H9 (cell line): ENCODE measurements at regions not wholly inside any gene's neighbourhood (a gene's known extent, or its start where the extent isn't known, plus 50 kb on each side); places are given as distances from the start of the nearest gene placed in this dataset.
"Not testable (repeated sequence)": the region's sequence is repeated elsewhere in the genome, so short reads cannot be mapped to it uniquely, and the experiment has no call there.

Source experiments
- DNase-seq: peaks from one replicate; pipeline ENCODE4 v3.0.0-alpha.2; 2017
- H2AFZ ChIP-seq: one replicate; pipeline ENCODE4 v1.6.1; 2013; ENCODE audit warnings: mild to moderate bottlenecking, low read length, control low read depth, moderate library complexity
- H2AK5ac ChIP-seq: 2 replicates; pipeline ENCODE4 v1.6.1; 2013; ENCODE audit warnings: low read length, control low read depth, mixed read lengths; ENCODE audit not compliant: insufficient read length
- H2BK120ac ChIP-seq: one replicate; pipeline ENCODE4 v1.6.1; 2013; ENCODE audit warnings: low read depth, mild to moderate bottlenecking, low read length, control low read depth, inconsistent platforms; ENCODE audit not compliant: poor library complexity, severe bottlenecking
- H2BK12ac ChIP-seq: 2 replicates; pipeline ENCODE4 v1.6.1; 2013; ENCODE audit warnings: low read length, control low read depth, mixed read lengths, low read depth; ENCODE audit not compliant: insufficient read length
- H2BK15ac ChIP-seq: 2 replicates; pipeline ENCODE4 v1.6.1; 2013; ENCODE audit warnings: low read depth, low read length, control low read depth
- H2BK20ac ChIP-seq: one replicate; pipeline ENCODE4 v1.6.1; 2013; ENCODE audit warnings: low read depth, mild to moderate bottlenecking, low read length, control low read depth, inconsistent platforms; ENCODE audit not compliant: poor library complexity, severe bottlenecking
- H2BK5ac ChIP-seq: 2 replicates; pipeline ENCODE4 v1.6.1; 2013; ENCODE audit warnings: low read length, control low read depth, mixed read lengths; ENCODE audit not compliant: insufficient read length
- H3K14ac ChIP-seq: 2 replicates; pipeline ENCODE4 v1.6.1; 2013; ENCODE audit warnings: low read length, control low read depth; ENCODE audit not compliant: insufficient read depth
- H3K18ac ChIP-seq: 2 replicates; pipeline ENCODE4 v1.6.1; 2013; ENCODE audit warnings: low read depth, mild to moderate bottlenecking, mixed read lengths, low read length, control low read depth; ENCODE audit not compliant: insufficient read length
- H3K23ac ChIP-seq: 2 replicates; pipeline ENCODE4 v1.6.1; 2013; ENCODE audit warnings: low read length, control low read depth, mixed read lengths, low read depth; ENCODE audit not compliant: insufficient read length
- H3K23me2 ChIP-seq: 2 replicates; pipeline ENCODE4 v1.6.1; 2013; ENCODE audit warnings: low read depth, mild to moderate bottlenecking, mixed read lengths, low read length, control low read depth; ENCODE audit not compliant: insufficient read length, poor library complexity, severe bottlenecking
- H3K27ac ChIP-seq: 2 replicates; pipeline ENCODE4 v1.5.1; 2013; ENCODE audit warnings: low read length, control low read depth, mixed read lengths, low read depth; ENCODE audit not compliant: insufficient read length
- H3K27me3 ChIP-seq: 2 replicates; pipeline ENCODE4 v1.6.1; 2013; ENCODE audit warnings: low read length, control low read depth, inconsistent platforms; ENCODE audit not compliant: insufficient read depth
- H3K4ac ChIP-seq: 2 replicates; pipeline ENCODE4 v1.6.1; 2013; ENCODE audit warnings: low read depth, mild to moderate bottlenecking, control low read depth, inconsistent platforms, low read length, moderate library complexity
- H3K4me1 ChIP-seq: 2 replicates; pipeline ENCODE4 v1.6.1; 2013; ENCODE audit warnings: low read length, control low read depth, inconsistent platforms; ENCODE audit not compliant: insufficient read depth
- H3K4me2 ChIP-seq: 2 replicates; pipeline ENCODE4 v1.6.1; 2013; ENCODE audit warnings: low read length, control low read depth, mixed read lengths; ENCODE audit not compliant: insufficient read length, insufficient read depth
- H3K56ac ChIP-seq: 2 replicates; pipeline ENCODE4 v1.6.1; 2013; ENCODE audit warnings: low read depth, mild to moderate bottlenecking, mixed read lengths, low read length, control low read depth; ENCODE audit not compliant: insufficient read length
- H3K79me1 ChIP-seq: 2 replicates; pipeline ENCODE4 v1.6.1; 2013; ENCODE audit warnings: low read depth, mild to moderate bottlenecking, moderate library complexity, low read length, control low read depth, inconsistent platforms; ENCODE audit not compliant: insufficient read depth, poor library complexity, severe bottlenecking
- H3K79me2 ChIP-seq: 2 replicates; pipeline ENCODE4 v1.6.1; 2013; ENCODE audit warnings: low read length, control low read depth, inconsistent platforms; ENCODE audit not compliant: insufficient read depth
- H3K9ac ChIP-seq: 2 replicates; pipeline ENCODE4 v1.6.1; 2013; ENCODE audit warnings: low read length, control low read depth, mixed read lengths; ENCODE audit not compliant: insufficient read length; ENCODE audit errors: extremely low read depth
- H3K9me3 ChIP-seq: one replicate; pipeline ENCODE4 v1.6.1; 2013; ENCODE audit warnings: low read depth, low read length, inconsistent platforms; ENCODE audit not compliant: control insufficient read depth
- H3T11ph ChIP-seq: one replicate; pipeline ENCODE4 v1.6.1; 2013; ENCODE audit warnings: mild to moderate bottlenecking, low read length, control low read depth, inconsistent platforms
- H4K20me1 ChIP-seq: one replicate; pipeline ENCODE4 v1.6.1; 2013; ENCODE audit not compliant: control insufficient read depth, insufficient read length, insufficient read depth
- H4K5ac ChIP-seq: 2 replicates; pipeline ENCODE4 v1.6.1; 2013; ENCODE audit warnings: low read depth, mild to moderate bottlenecking, mixed read lengths, low read length, control low read depth; ENCODE audit not compliant: insufficient read length
- H4K8ac ChIP-seq: replicated peaks from 2 replicates; pipeline ENCODE4 v1.6.1; 2013; ENCODE audit warnings: low read length, control low read depth, mixed read lengths, low read depth; ENCODE audit not compliant: insufficient read length
- H4K91ac ChIP-seq: 2 replicates; pipeline ENCODE4 v1.6.1; 2013; ENCODE audit warnings: low read depth, mild to moderate bottlenecking, moderate library complexity, mixed read lengths, low read length, control low read depth; ENCODE audit not compliant: insufficient read length
- H3K27ac Mint-ChIP-seq, 3 experiments: 2 replicates in 2 of 3; 3 replicates in 1 of 3; pipeline ENCODE4 v1.8.0; 2020 to 2021; ENCODE audit warnings: mixed read lengths in 3 of 3, mild to moderate bottlenecking in 1 of 3, moderate library complexity in 1 of 3
- H3K27me3 Mint-ChIP-seq: 2 replicates; pipeline ENCODE4 v1.8.0; 2021; ENCODE audit warnings: low read depth, mild to moderate bottlenecking, moderate library complexity, mixed read lengths
- H3K36me3 Mint-ChIP-seq, 3 experiments: 2 replicates in 2 of 3; 3 replicates in 1 of 3; pipeline ENCODE4 v1.8.0; 2020 to 2021; ENCODE audit warnings: low read depth in 3 of 3, mixed read lengths in 3 of 3; ENCODE audit not compliant: insufficient read depth in 1 of 3
- H3K4me1 Mint-ChIP-seq, 2 experiments: 2 replicates each; pipeline ENCODE4 v1.8.0; 2020; ENCODE audit warnings: mixed read lengths in 2 of 2
- H3K4me3 Mint-ChIP-seq, 2 experiments: 2 replicates in 1 of 2; 3 replicates in 1 of 2; pipeline ENCODE4 v1.8.0; 2020 to 2021; ENCODE audit warnings: mild to moderate bottlenecking in 2 of 2, mixed read lengths in 2 of 2, moderate library complexity in 1 of 2
- H3K9me3 Mint-ChIP-seq, 2 experiments: 2 replicates in 1 of 2; 3 replicates in 1 of 2; pipeline ENCODE4 v1.8.0; 2020; ENCODE audit warnings: mild to moderate bottlenecking in 2 of 2, mixed read lengths in 2 of 2, moderate library complexity in 1 of 2
- CTCF ChIP-seq: fragments of 200-600 bp; sonication (generic); conservative IDR thresholded peaks from 3 replicates; pipeline ENCODE4 v1.8.0; 2021; ENCODE audit warnings: antibody characterized with exemption, mild to moderate bottlenecking
- WGBS: extraction: QIAGEN DNeasy Blood & Tissue Kit; methylation state at CpG from one replicate; pipeline ENCODE4 v1.1.7; 2013; ENCODE audit warnings: missing lambda C conversion rate, low lambda C conversion rate, mixed read lengths; ENCODE audit not compliant: insufficient read length; ENCODE audit errors: extremely low coverage; 5-methylcytosine and 5-hydroxymethylcytosine counted together

GRCh38 chr1:188827400-188827799 lies 1650.3 kb downstream of the BRINP3 start:
- Mint-ChIP-seq H3K27me3 (no peaks in the 10 kb centered on the region), H3K36me3 (no peaks in the 10 kb centered on the region), H3K4me1 (peaks cover 0 to 3% of the 10 kb centered on the region in 2 experiments; a peak in 1 of 4 replicates), H3K4me3 (no peak overlapping the region), H3K27ac (no peak overlapping the region; a peak in 1 of 7 replicates), H3K9me3 (no peaks in the 10 kb centered on the region)
- Histone ChIP-seq H3K14ac (no peak overlapping the region), H3K9me3 (no peaks in the 10 kb centered on the region), H2AFZ (no peak overlapping the region), H3K4me1 (no peaks in the 10 kb centered on the region), H3K79me2 (no peaks in the 10 kb centered on the region), H3K9ac (no peak overlapping the region), H2BK5ac (no peak overlapping the region), H3K23ac (no peak overlapping the region), H2BK15ac (no peak overlapping the region), H3K4ac (no peak overlapping the region), H4K20me1 (no peaks in the 10 kb centered on the region), H4K8ac (no peak overlapping the region), H4K5ac (no peak overlapping the region), H3K4me2 (no peak overlapping the region), H2BK120ac (no peak overlapping the region), H3K79me1 (no peaks in the 10 kb centered on the region), H3K27ac (no peak overlapping the region), H3K56ac (no peak overlapping the region), H2BK12ac (no peak overlapping the region), H3K23me2 (no peaks in the 10 kb centered on the region), H3K27me3 (no peaks in the 10 kb centered on the region), H2BK20ac (no peak overlapping the region), H3T11ph (no peak overlapping the region), H4K91ac (no peak overlapping the region), H3K18ac (no peak overlapping the region), H2AK5ac (no peak overlapping the region)
- WGBS, result no CpG with 5 or more reads among the region's 2 CpGs
- TF ChIP-seq CTCF, result no peak
- DNase-seq, result no peak

GRCh38 chr1:188841111-188841696 lies 1636.5 kb downstream of the BRINP3 start:
- not testable (repeated sequence) for DNase-seq, H3K18ac ChIP-seq, H2BK120ac ChIP-seq, H3K56ac ChIP-seq, H3K9me3 ChIP-seq, H3K23ac ChIP-seq, H3K27ac Mint-ChIP-seq, H3K79me1 ChIP-seq, H3K4me1 ChIP-seq, H3K36me3 Mint-ChIP-seq, H3K4me3 Mint-ChIP-seq, H2AK5ac ChIP-seq, H3K9me3 Mint-ChIP-seq, H4K8ac ChIP-seq, H4K91ac ChIP-seq, H2AFZ ChIP-seq, H3K27ac ChIP-seq, H3K9ac ChIP-seq, H3K27me3 Mint-ChIP-seq, H2BK5ac ChIP-seq, H3K27me3 ChIP-seq, H2BK20ac ChIP-seq, H3K4me2 ChIP-seq, H3K4ac ChIP-seq, H3K79me2 ChIP-seq, H3K14ac ChIP-seq, H2BK15ac ChIP-seq, H2BK12ac ChIP-seq, H3K23me2 ChIP-seq, H3K4me1 Mint-ChIP-seq, H3T11ph ChIP-seq, H4K20me1 ChIP-seq, H4K5ac ChIP-seq
- WGBS, result no CpG with 5 or more reads among the region's 40 CpGs
